Posterior cingulate gyrus (tissue), 11 donors: ENCODE measurements at regions not wholly inside any gene's neighbourhood (a gene's known extent, or its start where the extent isn't known, plus 50 kb on each side); places are given as distances from the start of the nearest gene placed in this dataset.
A peak's percentile ranks its signal among the peaks of the same experiment; 100 is the strongest.

ENCODE experiments used
- DNase-seq, 10 donors: peaks; one replicate each; pipeline versions ENCODE4 v3.0.0 to v3.0.0-alpha.2; 2020 to 2021; ENCODE audit warnings: mixed read lengths in 3 of 10
- intact Hi-C: fragments of 100-400 bp; cut with DNase I; formaldehyde crosslinking; loops from one replicate; pipeline ENCODE4 v1.15.1; 2023

- no peak for DNase-seq
- intact Hi-C loops = no loop called here
Observed at GRCh38 chr7:17015598-17016031, 133.8 kb upstream of the AGR3 start.

- intact Hi-C loops = no loop called here
- no peak for DNase-seq
Observed at GRCh38 chr7:17016402-17017010, 134.7 kb upstream of the AGR3 start.

GRCh38 chr7:17019106-17019505, 137.3 kb upstream of the AGR3 start:
- no peak for DNase-seq
- intact Hi-C loops = no loop called here

- intact Hi-C loops = no loop called here
- DNase-seq = no peak
Observed at GRCh38 chr7:17020250-17020649, 138.5 kb upstream of the AGR3 start.

GRCh38 chr7:17021205-17021604, 139.4 kb upstream of the AGR3 start:
- intact Hi-C loops = no loop called here
- DNase-seq = no peak

- intact Hi-C loops = no loop called here
- no peak for DNase-seq
Observed at GRCh38 chr7:17022920-17023319, 141.1 kb upstream of the AGR3 start.

GRCh38 chr7:17026269-17026668, 144.5 kb upstream of the AGR3 start:
- DNase-seq = no peak

GRCh38 chr7:17027143-17027788, 145.5 kb upstream of the AGR3 start:
- DNase-seq = no peak
- intact Hi-C loops = no loop called here

More at GRCh38 chr7:17026269-17026668, 144.5 kb upstream of the AGR3 start:
- intact Hi-C loops = no loop called here

GRCh38 chr7:17027789-17028152, 146.0 kb upstream of the AGR3 start:
- intact Hi-C loops = no loop called here
- no peak for DNase-seq

- DNase-seq = no peak
- intact Hi-C loops = no loop called here
Observed at GRCh38 chr7:17029150-17029549, 147.4 kb upstream of the AGR3 start.

- intact Hi-C loops = no loop called here
- no peak for DNase-seq
Observed at GRCh38 chr7:17030559-17030958, 148.8 kb upstream of the AGR3 start.

- intact Hi-C loops = no loop called here
- DNase-seq = no peak
Observed at GRCh38 chr7:17031906-17032551, 150.2 kb upstream of the AGR3 start.

GRCh38 chr7:17033245-17033644, 151.5 kb upstream of the AGR3 start:
- DNase-seq = peak in 3 of 10 donors; percentile 62 to 74 (median 65)

GRCh38 chr7:17036584-17036983, 154.8 kb upstream of the AGR3 start:
- intact Hi-C loops = no loop called here

More at GRCh38 chr7:17033245-17033644, 151.5 kb upstream of the AGR3 start:
- intact Hi-C loops = no loop called here

GRCh38 chr7:17037356-17037755, 155.6 kb upstream of the AGR3 start:
- intact Hi-C loops = no loop called here
- DNase-seq = no peak

More at GRCh38 chr7:17036584-17036983, 154.8 kb upstream of the AGR3 start:
- DNase-seq = no peak

GRCh38 chr7:17038160-17038782, 156.5 kb upstream of the AGR3 start:
- intact Hi-C loops = no loop called here
- DNase-seq = no peak

GRCh38 chr7:17038783-17039170, 157.0 kb upstream of the AGR3 start:
- DNase-seq = no peak

GRCh38 chr7:17039372-17039771, 157.6 kb upstream of the AGR3 start:
- intact Hi-C loops = no loop called here

More at GRCh38 chr7:17038783-17039170, 157.0 kb upstream of the AGR3 start:
- intact Hi-C loops = no loop called here

GRCh38 chr7:17040716-17041115, 158.9 kb upstream of the AGR3 start:
- no peak for DNase-seq
- intact Hi-C loops = no loop called here

More at GRCh38 chr7:17039372-17039771, 157.6 kb upstream of the AGR3 start:
- DNase-seq = no peak

- intact Hi-C loops = no loop called here
- no peak for DNase-seq
Observed at GRCh38 chr7:17041324-17041723, 159.5 kb upstream of the AGR3 start.

GRCh38 chr7:17042211-17042610, 160.4 kb upstream of the AGR3 start:
- DNase-seq = no peak
- intact Hi-C loops = no loop called here
